SK-N-SH (cell line): ENCODE measurements at regions not wholly inside any gene's neighbourhood (a gene's known extent, or its start where the extent isn't known, plus 50 kb on each side); places are given as distances from the start of the nearest gene placed in this dataset.

Experiments
- CTCF ChIA-PET: fragments of 300-600, 350-600 bp; formaldehyde crosslinking; extraction: SDS; loops from one replicate; lab custom pipeline; 2021; lab: Yijun Ruan, JAX
- POLR2A ChIA-PET: fragments of 350-600 bp; sonication (Branson Sonifier 250); formaldehyde crosslinking; extraction: SDS; loops from one replicate; lab custom pipeline; 2020; ENCODE audit warnings: antibody characterized with exemption, inconsistent platforms; lab: Yijun Ruan, JAX
- DNase-seq: peaks from one replicate; pipeline ENCODE4 v3.0.0; 2012
- H2AFZ ChIP-seq: fragments of 200-600 bp; sonication (generic); 2 replicates; pipeline ENCODE4 v1.8.1; 2016; ENCODE audit warnings: antibody characterized with exemption, mild to moderate bottlenecking, low read depth
- H3F3A ChIP-seq: fragments of 200-600 bp; sonication (generic); replicated peaks from 2 replicates; pipeline ENCODE3; 2016; ENCODE audit warnings: antibody characterized with exemption, mild to moderate bottlenecking; ENCODE audit not compliant: insufficient read depth
- H3K27ac ChIP-seq, 2 experiments: fragments of 200-500 bp in 1 of 2; fragments of 200-600 bp in 1 of 2; sonication (Bioruptor generic) in 1 of 2; sonication (generic), shearing (Covaris generic) in 1 of 2; 2 replicates each; pipeline versions ENCODE4 v1.5.1 to v1.6.1; 2014 to 2016; ENCODE audit warnings: low read depth in 2 of 2, inconsistent platforms in 1 of 2, low read length in 1 of 2, mild to moderate bottlenecking in 1 of 2, mixed read lengths in 1 of 2
- H3K27me3 ChIP-seq: fragments of 200-600 bp; sonication (generic), shearing (Covaris generic); 2 replicates; pipeline ENCODE4 v1.6.1; 2016; ENCODE audit warnings: mixed run types; ENCODE audit not compliant: insufficient read depth
- H3K36me3 ChIP-seq, 2 experiments: fragments of 200-500 bp in 1 of 2; fragments of 200-600 bp in 1 of 2; sonication (Bioruptor generic) in 1 of 2; sonication (generic) in 1 of 2; replicated peaks in 1 of 2; 2 replicates each; pipeline versions ENCODE3 to v1.5.1; 2014 to 2016; ENCODE audit warnings: low read length in 1 of 2, mild to moderate bottlenecking in 1 of 2; ENCODE audit not compliant: insufficient read depth in 2 of 2, control insufficient read depth in 1 of 2
- H3K4me1 ChIP-seq, 2 experiments: fragments of 200-500 bp in 1 of 2; fragments of 200-600 bp in 1 of 2; sonication (Bioruptor generic) in 1 of 2; sonication (generic), shearing (Covaris generic) in 1 of 2; 2 replicates each; pipeline versions ENCODE4 v1.5.1 to v1.6.1; 2014 to 2016; ENCODE audit warnings: low read depth in 1 of 2, low read length in 1 of 2, mixed run types in 1 of 2; ENCODE audit not compliant: insufficient read depth in 2 of 2, control insufficient read depth in 1 of 2
- H3K4me2 ChIP-seq: fragments of 200-600 bp; sonication (generic), shearing (Covaris generic); 2 replicates; pipeline ENCODE4 v1.6.1; 2017; ENCODE audit warnings: mixed run types
- H3K4me3 ChIP-seq, 2 experiments: fragments of 200-500 bp in 1 of 2; fragments of 200-600 bp in 1 of 2; sonication (Bioruptor generic) in 1 of 2; sonication (generic), shearing (Covaris generic) in 1 of 2; 2 replicates each; pipeline versions ENCODE4 v1.5.1 to v1.8.1; 2014 to 2016; ENCODE audit warnings: low read depth in 2 of 2, inconsistent platforms in 1 of 2, low read length in 1 of 2, mild to moderate bottlenecking in 1 of 2, mixed read lengths in 1 of 2, moderate library complexity in 1 of 2
- H3K79me2 ChIP-seq: fragments of 200-600 bp; sonication (generic); 2 replicates; pipeline ENCODE4 v1.8.1; 2017; ENCODE audit warnings: mild to moderate bottlenecking; ENCODE audit not compliant: insufficient read depth
- H3K9ac ChIP-seq: fragments of 200-600 bp; sonication (generic); 2 replicates; pipeline ENCODE4 v1.6.1; 2017; ENCODE audit warnings: mixed run types
- H3K9me2 ChIP-seq: fragments of 200-600 bp; sonication (generic); 2 replicates; pipeline ENCODE4 v1.6.1; 2017; ENCODE audit warnings: mixed run types
- H3K9me3 ChIP-seq: fragments of 200-600 bp; sonication (generic); 2 replicates; pipeline ENCODE4 v1.6.1; 2017; ENCODE audit warnings: mixed run types, mild to moderate bottlenecking, moderate library complexity
- H4K20me1 ChIP-seq: fragments of 200-600 bp; sonication (generic); 2 replicates; pipeline ENCODE4 v1.6.1; 2017; ENCODE audit warnings: mild to moderate bottlenecking, mixed run types; ENCODE audit not compliant: insufficient read depth
- CHD2 ChIP-seq: fragments of 150-350 bp; IDR thresholded peaks from 2 replicates; pipeline ENCODE4 v1.6.1; 2018; ENCODE audit warnings: low read length; ENCODE audit not compliant: partially characterized antibody
- FOSL2 ChIP-seq: IDR thresholded peaks from 2 replicates; pipeline ENCODE4 v1.4.0; 2012; ENCODE audit warnings: low read depth, mild to moderate bottlenecking, moderate library complexity, borderline replicate concordance
- FOXJ3 ChIP-seq: sonication (generic); formaldehyde crosslinking; IDR thresholded peaks from 2 replicates; pipeline ENCODE4 v1.5.1; 2020; ENCODE audit warnings: mild to moderate bottlenecking, missing genetic modification reagents
- GATA2 ChIP-seq: sonication (generic); formaldehyde crosslinking; IDR thresholded peaks from 2 replicates; pipeline ENCODE4 v1.5.0; 2020; ENCODE audit warnings: mild to moderate bottlenecking, missing genetic modification reagents
- JUND ChIP-seq: IDR thresholded peaks from 2 replicates; pipeline ENCODE4 v1.4.0; 2012
- MEF2A ChIP-seq: IDR thresholded peaks from 2 replicates; pipeline ENCODE4 v1.4.0; 2012; ENCODE audit warnings: low read depth, borderline replicate concordance
- MXI1 ChIP-seq: IDR thresholded peaks from 2 replicates; pipeline ENCODE4 v1.6.1; 2012; ENCODE audit warnings: mild to moderate bottlenecking, low read depth, low read length, improper control_type of control experiment
- NFIC ChIP-seq: IDR thresholded peaks from 2 replicates; pipeline ENCODE4 v1.4.0; 2012; ENCODE audit warnings: borderline replicate concordance
- NRF1 ChIP-seq: IDR thresholded peaks from 2 replicates; pipeline ENCODE4 v1.6.1; 2012; ENCODE audit warnings: low read depth, mild to moderate bottlenecking, low read length
- POLR2AphosphoS5 ChIP-seq: IDR thresholded peaks from 2 replicates; pipeline ENCODE4 v1.6.1; 2012; ENCODE audit warnings: low read depth, low read length
- RAD21 ChIP-seq: IDR thresholded peaks from 2 replicates; pipeline ENCODE4 v1.6.1; 2012; ENCODE audit warnings: mild to moderate bottlenecking, low read length
- RCOR1 ChIP-seq: fragments of 150-350 bp; IDR thresholded peaks from 2 replicates; pipeline ENCODE4 v1.6.1; 2017; ENCODE audit warnings: antibody characterized with exemption, low read length
- RFX5 ChIP-seq: IDR thresholded peaks from 2 replicates; pipeline ENCODE4 v1.6.1; 2012; ENCODE audit warnings: mild to moderate bottlenecking, improper control_type of control experiment, low read length
- RXRA ChIP-seq: IDR thresholded peaks from 2 replicates; pipeline ENCODE4 v1.4.0; 2012; ENCODE audit warnings: low read depth, mild to moderate bottlenecking, borderline replicate concordance
- SIN3A ChIP-seq: IDR thresholded peaks from 2 replicates; pipeline ENCODE4 v1.6.1; 2012; ENCODE audit warnings: low read depth, mild to moderate bottlenecking, low read length, moderate library complexity, borderline replicate concordance
- TAF1 ChIP-seq: IDR thresholded peaks from 2 replicates; pipeline ENCODE4 v1.6.1; 2012; ENCODE audit warnings: low read depth, mild to moderate bottlenecking, low read length, moderate library complexity, borderline replicate concordance
- TCF12 ChIP-seq: IDR thresholded peaks from 2 replicates; pipeline ENCODE4 v1.4.0; 2012
- TEAD4 ChIP-seq: IDR thresholded peaks from 2 replicates; pipeline ENCODE4 v1.4.0; 2012; ENCODE audit warnings: mild to moderate bottlenecking, borderline replicate concordance; ENCODE audit not compliant: insufficient read depth
- WGBS: methylation state at CpG from one replicate; pipeline ENCODE4 v1.1.6; 2017; ENCODE audit warnings: low lambda C conversion rate; 5-methylcytosine and 5-hydroxymethylcytosine counted together
- TF ChIP-seq, protein P1 (sequence below): IDR thresholded peaks from 2 replicates; pipeline ENCODE4 v1.6.1; 2012; ENCODE audit warnings: mild to moderate bottlenecking, low read depth, low read length, moderate library complexity
- TF ChIP-seq, protein P2 (sequence below): fragments of 200-600 bp; sonication (generic); IDR thresholded peaks from 2 replicates; pipeline ENCODE4 v1.6.1; 2017; ENCODE audit warnings: antibody characterized with exemption, mild to moderate bottlenecking, moderate library complexity
- TF ChIP-seq, protein P3 (sequence below): IDR thresholded peaks from 2 replicates; pipeline ENCODE4 v1.4.0; 2012; ENCODE audit warnings: low read depth, borderline replicate concordance
- TF ChIP-seq, protein P4 (sequence below): fragments of 150-350 bp; IDR thresholded peaks from 2 replicates; pipeline ENCODE4 v1.6.1; 2016; ENCODE audit warnings: mild to moderate bottlenecking, low read depth, low read length

DNA sequence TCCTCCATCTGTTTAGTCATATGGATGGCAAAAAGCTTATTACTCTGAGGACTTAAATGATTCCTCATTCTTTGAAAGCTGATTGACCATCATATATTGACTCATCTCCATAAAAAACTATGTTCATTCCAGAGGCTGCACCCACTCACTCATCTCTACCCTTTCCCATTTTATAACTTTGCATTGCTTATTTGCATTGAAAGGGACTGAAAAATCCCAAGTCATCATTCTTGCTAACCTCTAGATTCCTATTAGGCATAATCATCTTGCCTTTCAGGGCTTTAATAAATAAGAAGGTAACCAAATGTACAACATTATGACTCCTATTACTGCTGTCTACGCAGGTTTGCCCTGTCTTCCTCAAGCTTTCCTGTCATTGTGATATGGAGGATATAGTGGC, 1180.3 kb upstream of the B3GALT2 start:
- Histone ChIP-seq H3K9me2 (no peaks in the 10 kb centered on the region), H3K4me2 (no peak overlapping the region), H3K27me3 (no peaks in the 10 kb centered on the region), H3K9me3 (no peaks in the 10 kb centered on the region), H4K20me1 (no peaks in the 10 kb centered on the region), H3K36me3 (no peaks in the 10 kb centered on the region), H3K79me2 (no peaks in the 10 kb centered on the region), H3K4me3 (no peak overlapping the region), H3K4me1 (no peaks in the 10 kb centered on the region; a peak in 1 of 4 replicates), H2AFZ (no peak overlapping the region), H3K9ac (no peak overlapping the region)
- 17% methylated on average over 1 of the region's 1 CpG for WGBS
- DNase-seq = no peak
- CTCF ChIA-PET = no interaction called here
- POLR2A ChIA-PET = no interaction called here
- TF ChIP-seq, protein P1, sequence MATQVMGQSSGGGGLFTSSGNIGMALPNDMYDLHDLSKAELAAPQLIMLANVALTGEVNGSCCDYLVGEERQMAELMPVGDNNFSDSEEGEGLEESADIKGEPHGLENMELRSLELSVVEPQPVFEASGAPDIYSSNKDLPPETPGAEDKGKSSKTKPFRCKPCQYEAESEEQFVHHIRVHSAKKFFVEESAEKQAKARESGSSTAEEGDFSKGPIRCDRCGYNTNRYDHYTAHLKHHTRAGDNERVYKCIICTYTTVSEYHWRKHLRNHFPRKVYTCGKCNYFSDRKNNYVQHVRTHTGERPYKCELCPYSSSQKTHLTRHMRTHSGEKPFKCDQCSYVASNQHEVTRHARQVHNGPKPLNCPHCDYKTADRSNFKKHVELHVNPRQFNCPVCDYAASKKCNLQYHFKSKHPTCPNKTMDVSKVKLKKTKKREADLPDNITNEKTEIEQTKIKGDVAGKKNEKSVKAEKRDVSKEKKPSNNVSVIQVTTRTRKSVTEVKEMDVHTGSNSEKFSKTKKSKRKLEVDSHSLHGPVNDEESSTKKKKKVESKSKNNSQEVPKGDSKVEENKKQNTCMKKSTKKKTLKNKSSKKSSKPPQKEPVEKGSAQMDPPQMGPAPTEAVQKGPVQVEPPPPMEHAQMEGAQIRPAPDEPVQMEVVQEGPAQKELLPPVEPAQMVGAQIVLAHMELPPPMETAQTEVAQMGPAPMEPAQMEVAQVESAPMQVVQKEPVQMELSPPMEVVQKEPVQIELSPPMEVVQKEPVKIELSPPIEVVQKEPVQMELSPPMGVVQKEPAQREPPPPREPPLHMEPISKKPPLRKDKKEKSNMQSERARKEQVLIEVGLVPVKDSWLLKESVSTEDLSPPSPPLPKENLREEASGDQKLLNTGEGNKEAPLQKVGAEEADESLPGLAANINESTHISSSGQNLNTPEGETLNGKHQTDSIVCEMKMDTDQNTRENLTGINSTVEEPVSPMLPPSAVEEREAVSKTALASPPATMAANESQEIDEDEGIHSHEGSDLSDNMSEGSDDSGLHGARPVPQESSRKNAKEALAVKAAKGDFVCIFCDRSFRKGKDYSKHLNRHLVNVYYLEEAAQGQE = no peak
- TF ChIP-seq RFX5 (no peak), POLR2AphosphoS5 (no peak), MXI1 (no peak), TCF12 (no peak), SIN3A (no peak), RAD21 (no peak), RCOR1 (no peak), TAF1 (no peak)
- TF ChIP-seq, all 33 proteins: peak for 0
- H3F3A ChIP-seq = no peaks in the 10 kb centered on the region
- H3K27ac ChIP-seq = no peak overlapping the region

DNA sequence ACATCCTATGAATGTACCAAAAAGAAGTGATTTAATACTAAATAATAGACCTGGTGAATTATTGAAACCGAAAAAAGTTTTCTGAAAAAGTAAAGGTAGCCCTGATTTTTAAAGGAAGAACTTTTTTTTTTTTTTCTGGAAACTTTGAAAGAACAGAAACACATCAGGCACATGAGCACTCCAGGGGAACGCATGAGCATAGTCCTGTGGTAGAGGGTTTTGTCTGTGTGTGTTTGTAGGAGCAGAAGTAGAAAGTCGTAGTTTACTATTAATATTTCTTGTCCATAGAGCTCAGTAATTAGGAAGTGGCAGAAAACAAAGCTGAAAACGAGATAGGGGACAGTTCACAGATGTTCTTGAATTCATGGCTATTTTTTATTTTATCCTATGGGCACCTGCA, 1175.9 kb upstream of the B3GALT2 start:
- Histone ChIP-seq H3K9ac (no peak overlapping the region), H4K20me1 (no peaks in the 10 kb centered on the region), H3K4me1 (no peaks in the 10 kb centered on the region; a peak in 1 of 4 replicates), H3K27me3 (no peaks in the 10 kb centered on the region), H3K9me2 (no peaks in the 10 kb centered on the region), H3F3A (no peaks in the 10 kb centered on the region), H3K4me3 (no peak overlapping the region), H3K36me3 (no peaks in the 10 kb centered on the region), H3K4me2 (no peak overlapping the region), H3K27ac (no peak overlapping the region), H3K9me3 (no peaks in the 10 kb centered on the region), H3K79me2 (no peaks in the 10 kb centered on the region), H2AFZ (no peak overlapping the region)
- DNase-seq = no peak
- POLR2A ChIA-PET = no interaction called here
- 9% methylated on average over 4 of the region's 4 CpGs for WGBS
- CTCF ChIA-PET = no interaction called here
- no peak for TF ChIP-seq RCOR1
- no peak for TF ChIP-seq CHD2
- TF ChIP-seq, protein P2, sequence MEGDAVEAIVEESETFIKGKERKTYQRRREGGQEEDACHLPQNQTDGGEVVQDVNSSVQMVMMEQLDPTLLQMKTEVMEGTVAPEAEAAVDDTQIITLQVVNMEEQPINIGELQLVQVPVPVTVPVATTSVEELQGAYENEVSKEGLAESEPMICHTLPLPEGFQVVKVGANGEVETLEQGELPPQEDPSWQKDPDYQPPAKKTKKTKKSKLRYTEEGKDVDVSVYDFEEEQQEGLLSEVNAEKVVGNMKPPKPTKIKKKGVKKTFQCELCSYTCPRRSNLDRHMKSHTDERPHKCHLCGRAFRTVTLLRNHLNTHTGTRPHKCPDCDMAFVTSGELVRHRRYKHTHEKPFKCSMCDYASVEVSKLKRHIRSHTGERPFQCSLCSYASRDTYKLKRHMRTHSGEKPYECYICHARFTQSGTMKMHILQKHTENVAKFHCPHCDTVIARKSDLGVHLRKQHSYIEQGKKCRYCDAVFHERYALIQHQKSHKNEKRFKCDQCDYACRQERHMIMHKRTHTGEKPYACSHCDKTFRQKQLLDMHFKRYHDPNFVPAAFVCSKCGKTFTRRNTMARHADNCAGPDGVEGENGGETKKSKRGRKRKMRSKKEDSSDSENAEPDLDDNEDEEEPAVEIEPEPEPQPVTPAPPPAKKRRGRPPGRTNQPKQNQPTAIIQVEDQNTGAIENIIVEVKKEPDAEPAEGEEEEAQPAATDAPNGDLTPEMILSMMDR = no peak
- no peak for TF ChIP-seq FOXJ3 (CRISPR knock-in tag)
- TF ChIP-seq, protein P3, sequence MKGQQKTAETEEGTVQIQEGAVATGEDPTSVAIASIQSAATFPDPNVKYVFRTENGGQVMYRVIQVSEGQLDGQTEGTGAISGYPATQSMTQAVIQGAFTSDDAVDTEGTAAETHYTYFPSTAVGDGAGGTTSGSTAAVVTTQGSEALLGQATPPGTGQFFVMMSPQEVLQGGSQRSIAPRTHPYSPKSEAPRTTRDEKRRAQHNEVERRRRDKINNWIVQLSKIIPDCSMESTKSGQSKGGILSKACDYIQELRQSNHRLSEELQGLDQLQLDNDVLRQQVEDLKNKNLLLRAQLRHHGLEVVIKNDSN = no peak
- no peak for TF ChIP-seq SIN3A
- no peak for TF ChIP-seq RXRA
- TF ChIP-seq RFX5 = no peak
- no peak for TF ChIP-seq JUND
- TF ChIP-seq GATA2 (CRISPR knock-in tag) = no peak
- no peak for TF ChIP-seq FOSL2
- TF ChIP-seq NRF1 = no peak
- TF ChIP-seq TEAD4 = no peak
- no peak for TF ChIP-seq NFIC
- no peak for TF ChIP-seq MEF2A
- TF ChIP-seq, protein P4, sequence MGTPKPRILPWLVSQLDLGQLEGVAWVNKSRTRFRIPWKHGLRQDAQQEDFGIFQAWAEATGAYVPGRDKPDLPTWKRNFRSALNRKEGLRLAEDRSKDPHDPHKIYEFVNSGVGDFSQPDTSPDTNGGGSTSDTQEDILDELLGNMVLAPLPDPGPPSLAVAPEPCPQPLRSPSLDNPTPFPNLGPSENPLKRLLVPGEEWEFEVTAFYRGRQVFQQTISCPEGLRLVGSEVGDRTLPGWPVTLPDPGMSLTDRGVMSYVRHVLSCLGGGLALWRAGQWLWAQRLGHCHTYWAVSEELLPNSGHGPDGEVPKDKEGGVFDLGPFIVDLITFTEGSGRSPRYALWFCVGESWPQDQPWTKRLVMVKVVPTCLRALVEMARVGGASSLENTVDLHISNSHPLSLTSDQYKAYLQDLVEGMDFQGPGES = no peak
